ENCODE measurements at regions not wholly inside any gene's neighbourhood (a gene's known extent, or its start where the extent isn't known, plus 50 kb on each side); places are given as distances from the start of the nearest gene placed in this dataset.

DNA sequence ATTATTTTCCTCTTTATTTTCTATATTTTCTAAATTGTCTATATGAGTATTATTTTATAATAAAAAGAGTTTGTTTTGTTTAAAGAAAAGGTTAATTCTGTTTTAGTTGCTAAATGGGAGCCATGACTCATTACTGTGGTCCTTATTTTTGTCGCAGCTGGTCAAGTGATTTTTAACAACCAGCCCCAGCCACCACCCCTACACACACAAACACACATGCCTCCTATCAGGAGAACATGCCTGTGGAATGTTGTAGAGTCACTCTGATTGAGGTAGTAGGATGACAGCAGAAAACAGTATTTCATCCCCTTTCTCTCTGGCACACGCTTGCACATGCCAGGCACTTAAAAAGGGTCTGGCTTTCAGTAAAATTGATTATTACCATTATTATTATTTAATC, 68.6 kb upstream of the GDF10 start:
- Histone ChIP-seq H3K9me3 (peaks cover 0 to 11% (median 0%) of the 10 kb centered on the region in 4 donors), H3K4me3 (no peak overlapping the region), H3K27ac (no peak overlapping the region), H3K27me3 (no peaks in the 10 kb centered on the region), H3K4me1 (peaks cover 0 to 10% (median 0%) of the 10 kb centered on the region in 4 donors), H3K36me3 (no peaks in the 10 kb centered on the region)
- DNase-seq (ENCODE audit: low spot score in 2 of 2), result no peak
- TF ChIP-seq EP300 (IDR thresholded peaks at IDR 0.05), result no peak
- no peak for TF ChIP-seq POLR2A (IDR thresholded peaks at IDR 0.05)
- TF ChIP-seq CTCF (IDR thresholded peaks at IDR 0.05), result no peak
- WGBS, 2 donors, result 72 to 78% methylated on average over 2 of the region's 2 CpGs

DNA sequence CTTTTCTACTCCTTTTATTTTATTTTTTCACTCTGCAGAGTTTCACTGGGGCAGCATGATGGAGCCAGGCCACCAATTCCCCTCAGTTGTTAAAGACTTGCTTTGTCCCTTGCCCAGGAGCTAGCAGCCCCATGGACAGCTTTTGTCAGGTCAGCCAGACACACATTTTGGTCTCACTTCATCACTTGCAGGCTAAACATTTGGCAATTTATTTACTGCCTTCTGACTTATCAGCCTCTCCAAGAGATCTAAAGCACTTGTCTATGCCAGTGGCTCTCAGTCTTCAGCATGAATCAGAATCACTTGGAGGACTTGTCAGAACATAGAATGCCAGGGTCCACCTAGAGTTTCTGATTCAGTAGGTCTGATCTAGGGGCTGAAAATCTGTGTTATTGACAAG, 66.4 kb upstream of the GDF10 start:
- Histone ChIP-seq H3K36me3 (no peaks in the 10 kb centered on the region), H3K27me3 (no peaks in the 10 kb centered on the region), H3K4me1 (peaks cover 0 to 10% (median 0%) of the 10 kb centered on the region in 4 donors), H3K4me3 (no peak overlapping the region), H3K9me3 (peaks cover 0 to 17% (median 0%) of the 10 kb centered on the region in 4 donors), H3K27ac (no peak overlapping the region)
- no peak for DNase-seq (ENCODE audit: low spot score in 2 of 2)
- TF ChIP-seq POLR2A (IDR thresholded peaks at IDR 0.05) (no peak), CTCF (IDR thresholded peaks at IDR 0.05) (no peak), EP300 (IDR thresholded peaks at IDR 0.05) (no peak)

- Histone ChIP-seq H3K4me3 (no peak overlapping the region), H3K27ac (no peak overlapping the region), H3K4me1 (peaks cover 0 to 4% (median 0%) of the 10 kb centered on the region in 4 donors), H3K9me3 (peaks cover 0 to 13% (median 0%) of the 10 kb centered on the region in 4 donors), H3K36me3 (no peaks in the 10 kb centered on the region), H3K27me3 (no peaks in the 10 kb centered on the region)
- WGBS, 2 donors, result 41 to 46% methylated on average over 1 of the region's 1 CpG
- no peak for TF ChIP-seq POLR2A (IDR thresholded peaks at IDR 0.05)
- TF ChIP-seq EP300 (IDR thresholded peaks at IDR 0.05), result no peak
- no peak for TF ChIP-seq CTCF (IDR thresholded peaks at IDR 0.05)
- DNase-seq (ENCODE audit: low spot score in 2 of 2), result no peak
These were observed 64.5 kb upstream of the GDF10 start for GRCh38 chr10:47235484-47235883.

GRCh38 chr10:47237316-47238260, 62.4 kb upstream of the GDF10 start:
- WGBS, 2 donors, result 63% methylated on average over 10 of the region's 10 CpGs

DNA sequence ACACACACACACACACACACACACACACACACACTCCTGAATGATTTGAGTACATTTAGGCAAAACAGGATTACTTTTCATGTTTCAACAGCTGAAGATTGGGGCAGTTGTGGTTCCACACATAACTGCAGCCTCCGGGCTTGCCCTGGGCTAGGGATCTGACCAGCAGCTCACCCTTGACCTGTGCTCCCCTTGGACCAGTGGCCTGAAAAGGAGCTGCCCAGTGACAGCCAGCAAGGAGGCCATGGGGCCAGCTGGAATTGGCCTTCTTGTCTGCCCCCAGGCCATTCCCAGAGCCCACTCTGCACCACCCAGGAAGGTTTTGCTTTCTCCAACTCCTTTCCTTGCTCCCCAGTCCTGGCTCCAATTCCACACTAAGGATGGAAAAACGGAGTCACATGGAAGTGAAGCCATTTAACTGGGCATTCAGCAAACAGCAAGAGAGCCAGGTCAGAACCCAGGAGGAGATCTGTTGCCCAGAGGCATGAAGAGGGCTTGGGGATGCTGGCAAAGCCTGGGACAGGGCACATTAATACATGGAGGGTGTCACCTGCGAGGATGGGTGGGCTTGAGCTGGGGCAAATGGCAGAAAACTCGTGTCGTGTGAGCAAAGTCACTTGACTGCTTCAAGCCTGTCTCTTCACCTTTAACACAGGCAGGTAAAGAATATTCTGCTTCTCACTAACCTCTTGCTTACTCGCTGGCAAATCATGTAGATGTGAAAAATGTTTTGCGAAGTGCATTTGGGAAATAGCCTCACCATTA, 61.5 kb upstream of the GDF10 start:
- DNase-seq (ENCODE audit: low spot score in 2 of 2), result no peak
- 78 to 90% methylated on average over 7 of the region's 7 CpGs for WGBS, 2 donors
- H3K4me3 ChIP-seq, result no peak overlapping the region

More at GRCh38 chr10:47237316-47238260, 62.4 kb upstream of the GDF10 start:
- no peak for DNase-seq (ENCODE audit: low spot score in 2 of 2)
- H3K9me3 ChIP-seq, result peaks cover 0 to 13% (median 0%) of the 10 kb centered on the region in 4 donors
- H3K27ac ChIP-seq, result no peak overlapping the region
- no peaks in the 10 kb centered on the region for H3K36me3 ChIP-seq
- H3K27me3 ChIP-seq, result no peaks in the 10 kb centered on the region
- no peaks in the 10 kb centered on the region for H3K4me1 ChIP-seq
- TF ChIP-seq POLR2A (IDR thresholded peaks at IDR 0.05), result no peak
- no peak overlapping the region for H3K4me3 ChIP-seq

More for the DNA sequence above, 61.5 kb upstream of the GDF10 start:
- Histone ChIP-seq H3K27me3 (no peaks in the 10 kb centered on the region), H3K4me1 (peaks cover 0 to 8% (median 0%) of the 10 kb centered on the region in 4 donors), H3K27ac (no peak overlapping the region), H3K36me3 (no peaks in the 10 kb centered on the region), H3K9me3 (peaks cover 0 to 13% (median 0%) of the 10 kb centered on the region in 4 donors)
- no peak for TF ChIP-seq EP300 (IDR thresholded peaks at IDR 0.05)
- TF ChIP-seq CTCF (IDR thresholded peaks at IDR 0.05), result no peak
- TF ChIP-seq POLR2A (IDR thresholded peaks at IDR 0.05), result no peak
